NCI-H345 treated with DMSO at 0.1 percent for 48 hours (cell line): ENCODE measurements at regions not wholly inside any gene's neighbourhood (a gene's known extent, or its start where the extent isn't known, plus 50 kb on each side); places are given as distances from the start of the nearest gene placed in this dataset.

Experiments used
- DNase-seq: peaks from one replicate; lab custom pipeline; 2025; ENCODE audit not compliant: unreplicated experiment; lab: John Stamatoyannopoulos, UW

DNA sequence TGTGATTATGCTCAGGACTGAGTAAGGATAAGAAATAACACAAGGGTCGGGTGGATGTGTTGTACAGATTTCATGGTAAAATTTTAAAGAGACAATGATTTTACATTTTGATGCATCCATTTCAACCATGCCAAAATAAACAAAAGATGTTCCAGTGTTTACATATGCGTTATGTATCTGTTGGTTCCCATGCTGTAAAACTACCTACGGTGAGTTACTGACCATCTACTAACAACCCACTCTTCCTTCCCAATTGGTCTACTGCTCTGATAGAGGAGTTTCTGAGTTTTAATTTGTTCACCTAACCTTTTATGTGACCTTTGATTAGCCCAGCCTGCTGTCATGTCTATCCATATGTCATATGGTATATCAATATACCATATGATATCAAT is 1697.1 kb downstream of the MAT2B start:
- no peak for DNase-seq

DNA sequence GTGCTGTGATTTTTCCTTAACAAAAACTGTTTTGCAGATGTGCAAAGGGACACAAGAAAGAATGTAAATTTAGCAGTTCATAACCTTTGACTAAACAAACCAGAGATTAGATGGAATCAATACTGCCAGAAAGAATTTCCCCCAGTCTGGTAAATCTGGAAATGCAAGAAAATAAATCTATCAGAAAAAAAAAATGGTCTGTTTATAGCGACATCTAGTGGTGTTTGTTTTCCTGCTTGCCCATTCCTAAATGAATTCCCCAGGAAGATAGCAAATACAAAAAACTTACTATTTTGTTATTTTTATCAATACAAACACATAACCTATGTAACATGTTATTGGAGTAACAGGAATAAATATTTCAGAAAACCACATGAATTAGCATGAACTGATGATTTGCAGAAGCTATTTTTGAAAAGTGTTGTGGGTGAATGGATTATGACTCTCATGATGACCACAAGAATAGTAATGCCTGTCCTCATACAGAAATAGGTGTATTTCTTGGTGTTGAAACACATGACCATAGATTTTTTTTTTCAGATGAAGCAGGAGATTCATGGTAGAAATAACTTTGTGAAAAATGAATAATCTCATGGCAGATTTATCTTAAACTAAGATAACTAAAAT is 1703.8 kb downstream of the MAT2B start:
- DNase-seq: peak; percentile 6

- no peak for DNase-seq
These were observed 1719.1 kb downstream of the MAT2B start for GRCh38 chr5:165224366-165225045.

DNA sequence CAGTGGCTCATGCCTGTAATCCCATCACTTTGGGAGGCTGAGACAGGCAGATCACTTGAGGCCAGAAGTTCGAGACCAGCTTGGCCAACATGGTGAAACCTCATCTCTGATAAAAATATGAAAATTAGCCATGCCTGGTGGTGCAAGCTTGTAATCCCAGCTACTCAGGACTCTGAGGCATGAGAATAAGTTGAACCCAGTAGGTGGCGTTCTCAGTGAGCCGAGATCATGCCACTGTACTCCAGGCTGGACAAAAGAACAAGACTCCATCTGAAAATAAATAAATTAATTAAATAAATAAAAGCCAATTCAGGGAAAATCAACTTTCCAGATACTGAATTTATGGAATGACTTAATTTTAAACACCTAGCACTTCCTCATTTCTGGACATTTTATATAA is 1722.1 kb downstream of the MAT2B start:
- DNase-seq: no peak

DNA sequence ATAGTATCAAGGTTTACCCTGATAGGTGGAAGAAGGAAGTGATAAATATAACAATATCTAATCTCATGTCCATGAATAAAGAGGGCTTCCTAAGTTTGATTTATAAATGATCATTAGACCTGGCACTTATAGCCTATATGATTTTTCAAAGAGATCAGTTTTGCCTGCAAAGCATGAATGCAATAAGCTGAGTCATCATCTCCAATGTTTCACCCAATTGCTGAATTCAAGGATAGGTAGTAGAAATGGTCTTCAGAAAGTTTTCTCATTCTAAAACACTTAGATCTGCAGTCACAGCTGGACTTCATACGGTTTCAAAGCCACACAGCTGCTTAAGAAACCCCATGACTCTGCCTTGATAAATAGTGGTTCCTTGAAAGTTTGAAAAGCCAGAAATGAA is 1722.8 kb downstream of the MAT2B start:
- DNase-seq: no peak

DNA sequence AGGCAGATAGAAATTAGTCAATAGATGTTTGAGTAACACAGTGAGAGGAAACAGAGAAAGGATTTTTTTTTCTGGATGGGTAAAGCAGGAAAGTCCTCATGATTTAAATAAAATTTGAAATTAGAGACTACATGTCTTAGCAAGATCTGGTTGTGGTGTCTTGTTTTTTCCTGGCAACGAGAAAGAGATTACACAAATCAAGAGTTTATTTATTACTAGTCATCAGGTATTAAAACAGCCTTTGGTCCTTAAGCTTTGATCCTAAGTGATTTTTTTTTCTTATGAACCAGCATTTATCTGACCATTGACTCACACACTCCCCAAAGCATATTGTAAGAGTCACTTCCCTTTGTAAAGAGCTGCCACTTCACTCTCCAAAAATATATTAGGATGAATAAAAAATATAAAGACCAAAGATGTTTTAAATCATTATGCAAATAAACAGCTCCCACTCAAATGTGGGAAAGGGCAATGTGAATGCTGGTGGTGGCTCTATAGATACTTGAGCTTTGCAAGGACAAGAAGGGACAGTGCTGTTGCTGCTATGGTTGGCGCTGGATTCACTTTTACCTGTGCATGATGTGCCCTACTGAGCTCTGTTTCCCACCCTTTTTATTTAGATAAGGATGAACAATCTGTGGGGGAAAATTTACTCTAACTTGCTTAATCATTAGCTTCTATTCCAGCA is 1726.5 kb downstream of the MAT2B start:
- no peak for DNase-seq

DNA sequence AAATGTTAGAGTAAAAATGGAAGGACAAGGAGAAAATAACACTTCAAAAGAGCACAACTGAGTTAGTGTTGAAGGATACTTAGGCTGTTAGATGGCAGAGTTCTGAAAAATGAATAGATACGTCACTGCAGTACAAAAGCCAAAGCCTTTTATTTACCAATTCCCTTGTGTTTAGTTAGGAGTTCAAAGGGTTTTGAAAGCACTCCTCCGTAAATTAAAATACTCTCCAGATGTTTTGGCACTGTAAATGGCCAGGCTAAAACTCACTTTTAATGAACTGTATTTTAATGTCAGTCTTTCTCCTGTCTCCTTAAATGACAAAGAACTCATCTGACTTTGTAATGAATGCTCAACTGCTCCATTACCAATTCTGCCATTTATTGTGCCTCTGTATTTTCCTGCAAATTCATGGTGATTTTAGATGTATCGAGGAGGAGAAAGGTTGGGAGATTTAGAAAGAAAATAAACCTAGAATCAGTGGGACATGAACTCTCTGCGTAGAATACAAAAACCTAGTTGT is 1727.2 kb downstream of the MAT2B start:
- DNase-seq: no peak

GRCh38 chr5:165241811-165242210 is 1736.4 kb downstream of the MAT2B start:
- DNase-seq: no peak

GRCh38 chr5:165242646-165243045 is 1737.2 kb downstream of the MAT2B start:
- DNase-seq: no peak

- DNase-seq: no peak
These were observed 1739.0 kb downstream of the MAT2B start for GRCh38 chr5:165244407-165244806.

- DNase-seq: no peak
These were observed 1752.9 kb downstream of the MAT2B start for GRCh38 chr5:165258197-165258771.

DNA sequence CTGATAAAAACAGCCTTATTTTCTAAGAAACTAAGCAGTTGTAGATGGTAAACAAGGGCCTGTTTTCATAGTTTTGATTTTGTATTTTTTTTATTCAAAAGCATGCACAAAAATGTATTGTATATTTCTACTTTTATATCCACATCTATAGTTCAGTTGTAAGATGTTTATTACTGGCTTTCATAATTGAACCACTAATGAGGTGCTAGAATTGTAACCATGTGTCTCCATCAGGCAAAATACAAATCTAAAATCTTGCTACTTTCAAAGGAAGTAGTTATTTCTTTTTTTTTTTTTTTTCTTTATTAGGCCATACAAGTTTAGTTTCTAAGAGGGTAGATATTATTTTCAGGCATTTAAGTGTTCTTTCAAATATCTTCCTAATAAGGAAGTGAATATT is 1755.0 kb downstream of the MAT2B start:
- no peak for DNase-seq

GRCh38 chr5:165263536-165263935 is 1758.1 kb downstream of the MAT2B start:
- no peak for DNase-seq

GRCh38 chr5:165266939-165267338 is 1761.5 kb downstream of the MAT2B start:
- no peak for DNase-seq

DNA sequence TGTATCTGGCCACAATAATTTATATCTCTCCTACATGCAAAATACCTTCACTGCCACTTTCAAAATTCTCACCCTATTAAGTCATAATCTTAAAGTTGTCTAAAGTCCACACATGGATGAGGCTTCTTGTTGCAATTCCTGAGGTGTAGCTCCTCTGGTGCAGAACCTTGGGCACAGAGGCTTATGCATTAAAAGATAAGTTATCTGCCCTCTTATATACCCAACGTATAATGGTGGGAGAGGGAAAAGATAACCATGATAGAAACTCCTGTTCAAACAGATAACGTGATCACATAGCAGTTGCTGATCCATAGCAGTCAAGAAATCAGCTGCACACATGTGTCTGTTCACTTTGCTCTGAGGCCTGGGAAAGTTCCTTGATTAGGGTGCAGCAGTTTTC is 1767.0 kb downstream of the MAT2B start:
- DNase-seq: no peak

- DNase-seq: no peak
These were observed 1772.2 kb downstream of the MAT2B start for GRCh38 chr5:165277661-165278060.

- no peak for DNase-seq
These were observed 1777.1 kb downstream of the MAT2B start for GRCh38 chr5:165282491-165282890.

GRCh38 chr5:165286692-165287091 is 1781.3 kb downstream of the MAT2B start:
- DNase-seq: no peak

DNA sequence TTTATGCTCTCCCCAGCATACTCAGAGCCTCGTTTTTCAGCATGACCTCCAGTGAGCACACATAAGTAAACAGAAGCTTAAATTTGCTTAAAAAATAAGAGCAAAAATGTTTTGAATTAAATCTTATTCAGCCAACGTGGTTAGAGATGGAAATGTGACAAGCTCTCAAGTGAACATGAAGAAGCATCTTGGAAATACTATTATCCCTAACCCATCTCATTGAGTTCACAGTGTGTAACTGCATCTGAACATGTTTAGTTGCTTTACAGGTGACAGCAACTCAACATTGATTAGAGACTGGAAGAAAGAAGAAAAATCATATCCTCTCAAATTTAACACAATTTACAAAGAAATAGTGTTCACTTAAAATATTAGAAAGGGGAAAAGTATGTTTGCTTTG is 1785.1 kb downstream of the MAT2B start:
- no peak for DNase-seq

DNA sequence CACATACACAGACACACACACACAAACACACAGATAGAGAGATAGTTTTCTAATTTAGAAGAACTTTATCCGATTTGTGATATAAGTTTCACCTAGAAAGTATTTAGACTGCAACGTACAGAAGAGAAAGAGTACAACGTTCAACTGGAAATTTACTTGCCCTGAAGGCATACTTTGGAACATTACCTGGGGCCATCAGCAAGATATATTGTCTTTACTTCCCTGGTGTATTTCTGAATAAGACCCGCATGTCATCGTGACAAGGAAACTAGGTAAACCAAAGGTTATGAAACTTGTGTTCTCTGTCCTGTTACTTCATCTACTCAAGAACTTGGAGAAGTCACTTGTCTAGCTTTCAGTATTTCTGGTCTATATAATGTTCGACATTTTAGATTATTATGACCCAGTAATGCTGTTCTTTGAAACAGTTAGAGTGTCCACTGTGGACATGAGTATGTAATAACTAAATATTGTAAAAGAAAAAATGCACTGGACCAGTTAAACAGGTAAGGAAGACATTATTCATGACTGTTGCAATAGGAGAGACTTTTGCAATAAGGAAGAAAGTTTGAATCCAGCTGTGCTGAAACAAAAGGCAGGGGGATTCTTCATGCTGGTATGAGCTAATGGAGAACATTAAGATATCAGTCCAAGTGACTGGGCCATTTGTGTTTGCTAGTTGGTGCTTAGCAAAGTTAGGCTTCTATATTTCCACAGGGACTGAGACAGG is 1791.1 kb downstream of the MAT2B start:
- DNase-seq: no peak

GRCh38 chr5:165304193-165304827 is 1798.9 kb downstream of the MAT2B start:
- no peak for DNase-seq
